Choroid plexus epithelial cell (primary cell): ENCODE measurements at regions not wholly inside any gene's neighbourhood (a gene's known extent, or its start where the extent isn't known, plus 50 kb on each side); places are given as distances from the start of the nearest gene placed in this dataset.

ENCODE experiments used
- DNase-seq: peaks from one replicate; pipeline ENCODE4 v3.0.0-alpha.2; 2010; ENCODE audit warnings: low read depth
- H3K4me3 ChIP-seq: 2 replicates; pipeline ENCODE4 v1.5.1; 2011; ENCODE audit warnings: low read depth, mild to moderate bottlenecking, control low read depth, low read length, moderate library complexity
- TF ChIP-seq, protein P1 (sequence below): conservative IDR thresholded peaks from 2 replicates; pipeline ENCODE4 v1.5.1; 2011; ENCODE audit warnings: low read depth, mild to moderate bottlenecking, control low read depth, inconsistent platforms, low read length, moderate library complexity

DNA sequence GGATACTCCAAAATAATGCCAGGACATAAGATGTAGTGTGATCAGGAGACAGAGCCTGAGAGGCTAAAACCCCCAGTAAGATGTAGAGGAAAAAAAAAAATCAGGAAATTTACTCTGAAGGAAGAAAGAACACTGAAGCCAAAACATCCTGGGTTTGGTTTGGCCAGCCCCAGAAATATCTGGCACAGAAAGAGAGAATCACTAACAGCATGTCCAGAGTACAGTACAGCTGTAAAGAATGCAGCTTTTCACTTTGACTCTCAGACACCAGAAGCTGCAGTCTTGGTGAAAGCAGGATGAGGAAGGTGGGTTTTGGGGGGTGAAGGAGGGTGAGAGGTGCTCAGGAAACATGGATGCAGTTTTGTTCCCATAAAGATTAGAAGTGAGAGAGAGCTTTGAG is 1577.7 kb upstream of the ACVR2A start:
- peak; percentile 37 for DNase-seq
- TF ChIP-seq, protein P1, sequence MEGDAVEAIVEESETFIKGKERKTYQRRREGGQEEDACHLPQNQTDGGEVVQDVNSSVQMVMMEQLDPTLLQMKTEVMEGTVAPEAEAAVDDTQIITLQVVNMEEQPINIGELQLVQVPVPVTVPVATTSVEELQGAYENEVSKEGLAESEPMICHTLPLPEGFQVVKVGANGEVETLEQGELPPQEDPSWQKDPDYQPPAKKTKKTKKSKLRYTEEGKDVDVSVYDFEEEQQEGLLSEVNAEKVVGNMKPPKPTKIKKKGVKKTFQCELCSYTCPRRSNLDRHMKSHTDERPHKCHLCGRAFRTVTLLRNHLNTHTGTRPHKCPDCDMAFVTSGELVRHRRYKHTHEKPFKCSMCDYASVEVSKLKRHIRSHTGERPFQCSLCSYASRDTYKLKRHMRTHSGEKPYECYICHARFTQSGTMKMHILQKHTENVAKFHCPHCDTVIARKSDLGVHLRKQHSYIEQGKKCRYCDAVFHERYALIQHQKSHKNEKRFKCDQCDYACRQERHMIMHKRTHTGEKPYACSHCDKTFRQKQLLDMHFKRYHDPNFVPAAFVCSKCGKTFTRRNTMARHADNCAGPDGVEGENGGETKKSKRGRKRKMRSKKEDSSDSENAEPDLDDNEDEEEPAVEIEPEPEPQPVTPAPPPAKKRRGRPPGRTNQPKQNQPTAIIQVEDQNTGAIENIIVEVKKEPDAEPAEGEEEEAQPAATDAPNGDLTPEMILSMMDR = no peak
- H3K4me3 ChIP-seq = no peak overlapping the region

DNA sequence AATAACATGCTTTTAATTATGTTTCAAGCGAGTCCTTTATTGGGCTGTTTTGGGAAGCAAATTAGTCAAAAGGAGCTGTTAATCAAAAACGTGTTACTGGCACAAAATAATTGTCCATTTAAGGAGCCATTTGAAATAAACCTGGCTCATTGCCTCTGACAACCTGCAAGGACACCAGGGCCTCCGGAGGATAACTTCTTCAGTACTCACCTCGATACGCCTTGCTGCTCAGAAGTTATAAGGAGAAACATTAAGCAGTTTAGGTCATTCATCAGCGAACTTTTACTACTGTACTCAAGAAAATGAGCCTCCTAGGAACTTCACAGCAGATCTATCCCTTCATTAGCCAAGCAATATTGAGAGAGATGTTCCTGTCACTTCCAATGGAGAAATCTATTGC is 1579.2 kb upstream of the ACVR2A start:
- TF ChIP-seq, protein P1 = no peak
- no peak for DNase-seq

DNA sequence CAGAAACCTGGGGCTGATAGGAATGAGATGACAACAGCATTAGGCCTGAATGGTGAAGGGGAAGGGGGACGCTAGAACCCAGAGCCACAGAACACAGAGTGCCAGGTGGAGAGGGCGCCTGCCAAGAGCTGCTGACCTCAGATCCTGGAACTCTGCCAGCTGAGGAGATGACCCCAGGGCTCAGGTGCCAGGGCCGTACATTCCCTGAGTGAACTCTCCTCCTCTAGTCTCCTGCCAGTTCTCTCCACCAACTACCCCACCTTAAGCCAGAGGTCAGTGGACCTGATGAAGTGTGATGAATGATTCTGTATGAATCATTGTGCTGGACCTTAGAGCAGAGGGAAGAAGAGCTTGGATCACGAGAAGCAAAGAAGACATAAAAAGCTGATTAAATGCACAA is 1582.2 kb upstream of the ACVR2A start:
- DNase-seq = no peak
- TF ChIP-seq, protein P1 = no peak
- no peak overlapping the region for H3K4me3 ChIP-seq

More for the DNA sequence above, 1579.2 kb upstream of the ACVR2A start:
- no peak overlapping the region for H3K4me3 ChIP-seq

DNA sequence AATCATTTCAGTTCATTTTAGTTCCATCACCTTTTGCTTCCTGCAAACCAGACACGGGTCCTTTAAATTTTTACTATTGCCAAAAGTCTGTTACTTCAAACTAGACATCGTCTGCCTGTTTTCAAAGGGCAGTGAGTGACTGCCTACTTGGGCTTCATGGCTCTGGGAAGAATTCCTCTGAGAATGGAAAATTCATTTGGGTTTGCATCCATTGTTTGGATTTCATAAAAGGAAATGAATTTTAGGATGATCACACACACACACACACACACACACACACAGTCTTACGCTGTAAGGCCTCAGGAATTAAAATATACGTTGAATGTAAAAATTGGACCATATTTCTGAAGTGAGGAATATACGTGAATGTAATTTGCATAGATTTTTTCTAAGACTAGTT is 1584.3 kb upstream of the ACVR2A start:
- DNase-seq = no peak
- TF ChIP-seq, protein P1 = no peak
- no peak overlapping the region for H3K4me3 ChIP-seq

DNA sequence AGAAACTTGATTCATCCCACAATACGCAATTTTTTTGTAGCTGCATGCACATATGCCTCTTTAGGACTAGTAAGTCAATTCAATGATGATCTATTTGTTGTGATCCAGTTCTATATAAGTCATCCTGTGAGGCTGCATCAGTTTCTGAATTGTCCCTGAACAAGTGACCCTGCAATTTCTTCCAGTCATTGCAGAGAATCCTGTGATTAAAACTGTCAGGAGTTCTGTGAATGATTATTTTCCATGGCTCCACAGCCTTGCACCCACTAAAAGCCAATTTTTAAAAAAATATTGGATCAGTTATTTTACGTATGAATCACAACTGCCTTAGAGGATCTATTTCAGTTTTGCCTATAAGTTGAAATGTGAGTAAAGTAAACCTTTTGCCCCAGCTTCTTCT is 1585.0 kb upstream of the ACVR2A start:
- TF ChIP-seq, protein P1 = no peak
- no peak for DNase-seq

DNA sequence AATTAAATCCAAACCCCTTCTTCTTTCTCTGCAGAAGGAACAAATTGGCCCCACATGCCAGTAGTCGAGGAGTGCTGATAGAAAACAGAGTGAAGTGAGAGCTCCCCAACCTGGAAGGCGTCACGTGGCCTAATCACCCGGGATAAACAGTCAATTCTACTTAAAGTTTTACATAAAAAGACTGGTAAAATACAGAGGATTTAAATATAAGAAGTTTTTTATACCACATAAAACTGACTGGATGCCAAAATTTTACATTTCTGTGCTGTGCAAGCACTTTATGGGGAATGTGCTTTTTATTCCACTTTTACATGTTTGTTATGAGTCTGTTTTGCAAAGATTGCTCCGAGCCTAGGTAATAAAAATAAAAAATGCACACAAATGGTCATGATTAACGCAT is 1586.8 kb upstream of the ACVR2A start:
- H3K4me3 ChIP-seq = no peak overlapping the region
- TF ChIP-seq, protein P1 = no peak
- DNase-seq = no peak

More for the DNA sequence above, 1585.0 kb upstream of the ACVR2A start:
- H3K4me3 ChIP-seq = no peak overlapping the region

DNA sequence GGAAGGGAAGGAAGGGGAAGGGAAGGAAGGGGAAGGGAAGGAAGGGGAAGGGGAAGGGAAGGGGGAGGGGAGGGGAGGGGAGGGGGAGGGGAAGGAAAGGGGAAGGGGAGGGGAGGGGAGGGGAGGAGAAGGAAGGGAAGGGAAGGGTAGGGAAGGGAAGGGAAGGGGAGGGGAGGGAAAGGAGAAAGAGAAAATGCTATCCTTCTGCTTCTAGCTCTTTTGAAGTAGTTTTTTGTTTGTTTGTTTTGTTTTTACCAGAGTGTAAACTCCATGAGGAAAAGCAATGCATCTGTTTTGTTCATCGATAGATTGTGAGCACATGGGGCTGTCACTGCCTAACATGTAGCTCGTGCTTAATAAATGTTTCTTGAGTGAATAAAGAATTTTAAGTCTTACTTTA is 1592.7 kb upstream of the ACVR2A start:
- no peak overlapping the region for H3K4me3 ChIP-seq
- TF ChIP-seq, protein P1 = no peak
- no peak for DNase-seq
